ENCODE measurements at regions not wholly inside any gene's neighbourhood (a gene's known extent, or its start where the extent isn't known, plus 50 kb on each side); places are given as distances from the start of the nearest gene placed in this dataset.

- Histone ChIP-seq H2BK15ac (ENCODE audit: low read length) (no peak overlapping the region), H3K36me3 (ENCODE audit: control insufficient read depth in 2 of 4, insufficient read depth in 4 of 4, low read length in 3 of 4) (no peaks in the 10 kb centered on the region), H3K14ac (ENCODE audit: insufficient read length) (no peak overlapping the region), H3K9ac (replicated peaks in 1 of 4; ENCODE audit: extremely low read depth in 1 of 4, low read depth in 3 of 4, low read length in 3 of 4) (no peak overlapping the region), H3K79me2 (ENCODE audit: control insufficient read depth in 1 of 2, insufficient read depth in 2 of 2, low read length in 2 of 2) (no peaks in the 10 kb centered on the region), H3K56ac (replicated peaks; ENCODE audit: insufficient read length, low read depth, low read length) (no peak overlapping the region), H3K9me3 (ENCODE audit: insufficient read depth in 2 of 2, low read depth in 1 of 2, low read length in 1 of 2) (peaks cover 0 to 11% of the 10 kb centered on the region in 2 experiments; a peak in 1 of 4 replicates), H3K4me1 (replicated peaks in 1 of 4; ENCODE audit: control insufficient read depth in 3 of 4, insufficient read depth in 4 of 4, low read length in 3 of 4) (no peaks in the 10 kb centered on the region), H4K91ac (replicated peaks; ENCODE audit: insufficient read length, low read length) (no peak overlapping the region), H4K5ac (ENCODE audit: insufficient read length, low read depth, low read length) (no peak overlapping the region), H2AK5ac (ENCODE audit: low read depth, low read length) (no peak overlapping the region), H2AFZ (ENCODE audit: low read length) (no peak overlapping the region), H2BK12ac (ENCODE audit: low read depth, low read length) (no peak overlapping the region), H2BK5ac (ENCODE audit: low read depth, low read length) (no peak overlapping the region), H4K20me1 (replicated peaks in 1 of 2; ENCODE audit: control insufficient read depth in 1 of 2, insufficient read depth in 2 of 2, low read length in 2 of 2) (no peaks in the 10 kb centered on the region), H4K8ac (ENCODE audit: extremely low read depth, insufficient read depth, low read length) (no peak overlapping the region), H3K4me3 (ENCODE audit: extremely low read depth in 1 of 4, insufficient read depth in 2 of 4, low read depth in 3 of 4, low read length in 4 of 4) (no peak overlapping the region), H3K4ac (replicated peaks; ENCODE audit: insufficient read length, low read depth, low read length) (no peak overlapping the region), H3K23ac (ENCODE audit: insufficient read length) (no peak overlapping the region), H3K4me2 (ENCODE audit: insufficient read depth in 1 of 2, low read depth in 2 of 2, low read length in 2 of 2) (no peak overlapping the region), H3K27me3 (replicated peaks in 1 of 4; ENCODE audit: control insufficient read depth in 3 of 4, extremely low read depth in 1 of 4, insufficient read depth in 3 of 4, low read length in 3 of 4) (peaks cover 0 to 1% (median 0%) of the 10 kb centered on the region in 4 experiments; a peak in 1 of 7 replicates), H3K23me2 (ENCODE audit: low read depth, low read length) (no peaks in the 10 kb centered on the region), H3K18ac (ENCODE audit: extremely low read depth, low read length) (no peak overlapping the region), H3K27ac (ENCODE audit: low read depth, low read length) (no peak overlapping the region), H2BK120ac (replicated peaks; ENCODE audit: low read depth, low read length) (no peak overlapping the region), H3K79me1 (ENCODE audit: low read depth, low read length) (no peaks in the 10 kb centered on the region), H2BK20ac (ENCODE audit: low read length) (no peak overlapping the region)
- POLR2A ChIA-PET (ENCODE audit: partially characterized antibody): no interaction called here
- no peak for DNase-seq (ENCODE audit: low read depth in 1 of 2, low spot score in 2 of 2)
- TF ChIP-seq GABPA (IDR thresholded peaks at IDR 0.05; ENCODE audit: borderline replicate concordance, insufficient read depth, low read length) (no peak), BACH1 (IDR thresholded peaks at IDR 0.05; ENCODE audit: low read length) (peak; percentile 71)
- FAIRE-seq: no peak
- CTCF ChIA-PET (ENCODE audit: partially characterized antibody): no interaction called here
Observed at GRCh38 chr6:69489970-69490369, 306.8 kb downstream of the LMBRD1 start.
